ENCODE measurements at regions not wholly inside any gene's neighbourhood (a gene's known extent, or its start where the extent isn't known, plus 50 kb on each side); places are given as distances from the start of the nearest gene placed in this dataset.

GRCh38 chr6:137688230-137688971 lies 178.7 kb upstream of the TNFAIP3 start:
- DNase-seq (ENCODE audit: extremely low read depth in 1 of 2, low read depth in 1 of 2): no peak

DNA sequence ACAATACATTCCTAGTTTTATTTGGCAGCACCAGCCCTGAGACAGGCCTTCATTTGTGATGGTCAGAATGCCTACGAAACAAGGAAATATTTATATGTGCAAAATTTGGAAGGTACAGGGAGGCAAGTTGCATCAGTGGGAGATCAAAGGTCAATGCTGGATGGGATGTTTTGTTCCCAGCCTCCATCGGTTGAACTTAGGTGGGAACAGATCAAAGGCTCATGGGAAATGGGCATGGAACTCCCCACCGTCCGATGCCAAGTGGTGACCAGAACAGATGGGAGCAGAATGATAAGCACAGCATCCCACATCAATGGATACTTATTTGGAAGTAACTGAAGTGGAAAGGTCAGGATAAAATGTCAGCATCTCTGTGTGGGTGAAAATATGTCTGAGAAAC lies 177.7 kb upstream of the TNFAIP3 start:
- DNase-seq (ENCODE audit: extremely low read depth in 1 of 2, low read depth in 1 of 2): no peak

GRCh38 chr6:137690034-137690433 lies 177.0 kb upstream of the TNFAIP3 start:
- DNase-seq (ENCODE audit: extremely low read depth in 1 of 2, low read depth in 1 of 2): no peak

- DNase-seq (ENCODE audit: extremely low read depth in 1 of 2, low read depth in 1 of 2): no peak
Measured at GRCh38 chr6:137690721-137691120, 176.3 kb upstream of the TNFAIP3 start.

DNA sequence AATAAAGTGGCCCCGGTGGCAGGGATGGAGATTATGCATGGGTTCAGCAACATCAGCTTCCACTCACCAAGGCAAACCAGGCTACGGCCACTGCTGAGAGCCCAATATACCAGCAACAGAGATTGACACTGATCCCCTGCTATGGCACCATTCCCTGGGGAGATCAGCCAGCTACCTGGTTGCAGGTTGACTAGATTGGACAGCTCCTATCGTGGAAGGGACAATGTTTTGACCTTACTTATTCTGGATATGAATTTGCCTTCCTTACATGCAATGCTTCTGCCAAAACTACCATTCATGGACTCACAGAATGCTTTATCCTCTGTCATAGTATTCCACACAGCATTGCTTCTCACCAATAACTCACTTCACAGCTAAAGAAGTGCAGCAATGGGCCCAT lies 174.8 kb upstream of the TNFAIP3 start:
- no peak for DNase-seq (ENCODE audit: extremely low read depth in 1 of 2, low read depth in 1 of 2)

DNA sequence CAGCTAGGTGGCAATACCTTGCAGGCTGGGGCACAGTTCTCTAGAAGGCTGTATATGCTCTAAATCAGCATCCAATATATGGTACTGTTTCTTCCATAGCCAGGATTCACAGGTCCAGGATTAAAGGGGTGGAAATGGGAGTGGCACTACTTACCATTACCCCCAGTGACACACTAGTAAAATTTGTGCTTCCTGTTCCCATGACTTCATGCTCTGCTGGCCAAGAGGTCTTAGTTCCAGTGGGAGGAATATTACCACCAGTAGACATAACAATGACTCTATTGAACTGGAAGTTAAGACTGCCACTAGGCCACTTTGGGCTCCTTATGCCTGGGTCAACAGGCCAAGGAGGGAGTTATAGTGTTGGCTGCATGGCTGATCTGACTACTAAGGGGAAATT lies 174.3 kb upstream of the TNFAIP3 start:
- DNase-seq (ENCODE audit: extremely low read depth in 1 of 2, low read depth in 1 of 2): no peak

- DNase-seq (ENCODE audit: extremely low read depth in 1 of 2, low read depth in 1 of 2): no peak
Measured at GRCh38 chr6:137693711-137694110, 173.3 kb upstream of the TNFAIP3 start.

GRCh38 chr6:137696765-137697164 lies 170.3 kb upstream of the TNFAIP3 start:
- no peak for DNase-seq (ENCODE audit: extremely low read depth in 1 of 2, low read depth in 1 of 2)

DNA sequence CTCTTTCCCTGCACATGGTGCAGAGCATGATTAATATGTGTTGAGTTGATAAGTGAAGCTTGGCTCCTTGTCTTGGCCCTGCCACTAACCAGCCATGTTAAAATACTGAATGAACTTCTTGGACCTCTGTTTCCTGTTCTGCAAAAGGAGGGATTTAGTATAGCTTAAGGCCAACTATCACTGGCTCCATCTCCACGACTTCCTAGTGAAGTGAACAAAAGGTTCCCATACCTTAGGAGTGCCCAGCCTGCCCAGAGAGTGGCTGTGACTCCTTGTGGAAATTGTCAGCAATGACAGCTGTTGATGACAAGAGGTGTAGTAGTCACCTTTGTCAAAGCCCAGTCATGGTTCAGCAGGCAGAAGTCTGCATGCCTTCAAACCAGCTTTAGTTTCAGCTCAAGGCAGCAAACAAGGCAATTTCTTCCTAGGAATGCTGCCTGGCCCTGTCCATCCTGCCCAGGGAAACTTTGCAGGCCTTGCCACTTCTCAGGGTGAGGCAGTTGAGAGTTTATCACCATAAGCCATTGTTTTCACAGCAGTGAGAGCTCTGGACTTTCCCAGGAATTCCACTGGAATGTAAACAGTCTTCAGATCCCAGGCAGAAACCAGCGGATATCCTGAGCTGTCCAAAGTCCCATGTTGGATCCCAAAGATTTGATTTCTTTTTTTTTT lies 169.7 kb upstream of the TNFAIP3 start:
- DNase-seq (ENCODE audit: extremely low read depth in 1 of 2, low read depth in 1 of 2): no peak

DNA sequence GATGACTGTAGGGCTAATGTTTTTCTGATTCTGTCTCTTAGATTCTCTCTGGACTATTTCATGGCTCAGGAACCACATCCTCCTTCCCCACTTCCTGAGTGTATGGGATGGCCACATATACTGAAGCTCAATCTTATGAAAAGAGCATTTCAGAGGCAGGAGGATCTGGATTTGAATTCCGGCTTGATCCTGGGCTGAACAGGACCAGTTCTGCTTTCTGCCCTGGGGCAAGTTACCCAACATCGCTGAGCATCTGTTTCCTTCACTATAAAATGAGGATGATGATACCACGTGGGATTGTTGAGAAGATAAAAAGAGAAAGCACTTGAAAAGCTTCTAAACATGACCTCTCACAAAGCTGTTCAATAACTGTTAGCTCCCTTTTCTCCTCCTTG lies 168.4 kb upstream of the TNFAIP3 start:
- DNase-seq (ENCODE audit: extremely low read depth in 1 of 2, low read depth in 1 of 2): no peak

GRCh38 chr6:137699031-137699683 lies 167.9 kb upstream of the TNFAIP3 start:
- no peak for DNase-seq (ENCODE audit: extremely low read depth in 1 of 2, low read depth in 1 of 2)

DNA sequence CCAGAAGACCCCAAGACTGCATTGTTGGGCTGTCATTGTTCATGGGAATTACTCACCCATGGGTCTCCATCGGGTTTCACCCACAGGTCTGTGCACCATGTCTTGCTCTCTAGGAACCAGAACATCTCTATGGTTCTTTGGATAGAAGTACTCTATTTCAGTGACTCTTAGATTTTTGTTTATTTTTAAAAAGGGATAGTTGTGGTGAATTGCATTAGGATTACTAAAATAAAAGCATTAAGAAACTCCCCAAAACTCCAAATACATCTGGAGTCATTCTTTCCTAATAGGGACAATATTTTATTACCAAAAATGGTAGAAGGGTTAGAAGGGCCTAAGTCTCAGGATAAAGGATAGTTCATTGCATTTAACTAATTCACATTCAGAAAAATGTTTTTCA lies 166.9 kb upstream of the TNFAIP3 start:
- DNase-seq (ENCODE audit: extremely low read depth in 1 of 2, low read depth in 1 of 2): no peak

DNA sequence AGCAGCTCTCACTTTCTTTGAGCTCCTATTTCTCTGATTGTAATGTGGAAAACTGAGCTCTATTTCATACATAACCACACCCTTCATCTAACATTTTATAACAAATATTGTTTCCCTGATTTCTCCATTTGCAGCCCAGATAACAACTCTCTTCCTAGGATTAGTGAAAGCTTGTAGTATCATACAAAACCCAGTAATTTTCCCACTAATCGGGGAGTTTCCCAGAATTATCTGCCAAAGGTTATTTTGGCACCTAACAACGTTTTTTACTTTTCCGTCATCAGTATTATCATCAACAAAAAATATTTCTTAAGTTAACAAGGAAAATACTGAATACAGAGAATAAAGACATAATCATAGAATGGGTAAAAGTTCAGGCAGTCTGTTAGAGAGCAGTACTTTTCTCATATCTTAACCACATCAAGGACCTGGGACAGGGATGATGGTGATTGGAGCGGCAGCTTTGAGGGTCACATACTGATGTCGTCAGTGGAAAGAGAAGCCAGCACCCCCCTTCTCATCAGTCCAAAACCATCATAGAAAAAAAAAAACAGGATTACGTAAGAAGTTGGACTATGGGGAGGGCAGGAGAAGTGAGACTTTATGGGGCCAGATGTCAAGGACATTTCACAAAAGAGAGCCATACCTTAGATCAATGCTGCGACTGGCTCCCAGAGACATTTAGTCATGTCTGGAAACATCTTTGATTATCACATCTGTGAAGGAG lies 166.1 kb upstream of the TNFAIP3 start:
- no peak for DNase-seq (ENCODE audit: extremely low read depth in 1 of 2, low read depth in 1 of 2)

DNA sequence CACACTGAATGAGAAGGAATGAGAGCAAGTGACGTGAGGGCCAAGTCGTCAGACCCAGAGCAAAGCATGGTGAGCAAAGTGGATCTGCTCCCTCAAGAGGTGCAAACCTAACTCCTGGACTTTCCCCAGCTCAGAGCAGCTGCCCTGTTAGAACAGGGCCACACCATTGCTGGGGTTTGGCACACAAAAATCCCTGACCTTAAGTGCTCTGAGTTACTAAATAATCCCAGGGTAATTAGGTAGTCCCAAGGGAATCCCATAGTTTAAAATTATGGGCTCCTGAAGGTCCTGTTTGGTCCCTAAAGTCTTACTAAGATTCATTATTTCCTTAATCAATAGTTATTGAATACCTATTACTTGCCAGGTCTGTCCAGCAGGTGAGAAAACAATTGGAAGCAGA lies 165.1 kb upstream of the TNFAIP3 start:
- no peak for DNase-seq (ENCODE audit: extremely low read depth in 1 of 2, low read depth in 1 of 2)

DNA sequence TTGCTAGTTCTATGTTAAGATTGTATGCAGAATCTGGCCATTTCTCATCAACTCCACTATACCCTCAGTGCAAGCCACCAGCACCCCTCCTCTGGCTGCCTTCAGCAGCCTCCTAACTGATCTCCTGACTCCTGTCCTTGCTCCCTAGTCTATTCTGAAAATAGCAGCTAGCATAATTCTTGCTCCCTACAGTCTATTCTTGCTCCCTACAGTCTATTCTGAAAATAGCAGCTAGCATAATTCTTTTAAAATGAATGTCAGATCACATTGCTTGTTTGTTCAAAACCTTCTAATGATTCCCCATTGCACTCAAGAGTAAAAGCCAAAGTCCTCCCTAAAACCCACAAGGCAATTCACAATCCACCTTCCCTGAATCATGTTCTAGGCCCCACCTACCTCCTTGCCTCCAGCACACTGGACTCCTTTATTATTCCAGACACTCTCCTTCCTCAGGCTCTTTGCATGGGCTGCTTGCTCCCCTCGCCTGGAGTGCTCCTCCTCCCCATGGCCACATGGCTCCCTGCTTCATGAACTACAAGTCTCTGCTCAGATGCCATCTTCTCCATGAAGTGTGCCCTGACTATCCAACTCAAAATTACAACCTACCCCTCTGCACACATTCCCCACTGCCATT lies 164.2 kb upstream of the TNFAIP3 start:
- DNase-seq (ENCODE audit: extremely low read depth in 1 of 2, low read depth in 1 of 2): no peak

DNA sequence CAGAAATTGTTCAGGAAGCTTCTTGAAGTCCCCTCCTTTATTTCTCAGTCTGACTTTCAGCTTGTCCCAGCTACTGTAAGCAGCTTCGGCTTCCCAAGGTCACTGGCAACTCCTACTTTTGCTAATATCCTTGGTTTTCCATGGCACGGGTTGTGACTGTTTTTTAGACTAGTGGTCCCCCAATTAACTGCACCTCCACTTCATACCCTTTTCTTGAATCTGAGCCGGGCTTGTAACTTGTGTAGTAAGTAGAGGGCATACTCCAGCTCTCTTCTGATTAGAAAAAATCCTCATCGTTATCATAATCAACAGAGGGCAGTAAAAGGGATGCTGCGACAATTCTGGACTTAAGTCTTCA lies 162.3 kb upstream of the TNFAIP3 start:
- DNase-seq (ENCODE audit: extremely low read depth in 1 of 2, low read depth in 1 of 2): no peak

GRCh38 chr6:137705160-137706082 lies 161.6 kb upstream of the TNFAIP3 start:
- DNase-seq (ENCODE audit: extremely low read depth in 1 of 2, low read depth in 1 of 2): peak in 1 of 2 donors; percentile 61

DNA sequence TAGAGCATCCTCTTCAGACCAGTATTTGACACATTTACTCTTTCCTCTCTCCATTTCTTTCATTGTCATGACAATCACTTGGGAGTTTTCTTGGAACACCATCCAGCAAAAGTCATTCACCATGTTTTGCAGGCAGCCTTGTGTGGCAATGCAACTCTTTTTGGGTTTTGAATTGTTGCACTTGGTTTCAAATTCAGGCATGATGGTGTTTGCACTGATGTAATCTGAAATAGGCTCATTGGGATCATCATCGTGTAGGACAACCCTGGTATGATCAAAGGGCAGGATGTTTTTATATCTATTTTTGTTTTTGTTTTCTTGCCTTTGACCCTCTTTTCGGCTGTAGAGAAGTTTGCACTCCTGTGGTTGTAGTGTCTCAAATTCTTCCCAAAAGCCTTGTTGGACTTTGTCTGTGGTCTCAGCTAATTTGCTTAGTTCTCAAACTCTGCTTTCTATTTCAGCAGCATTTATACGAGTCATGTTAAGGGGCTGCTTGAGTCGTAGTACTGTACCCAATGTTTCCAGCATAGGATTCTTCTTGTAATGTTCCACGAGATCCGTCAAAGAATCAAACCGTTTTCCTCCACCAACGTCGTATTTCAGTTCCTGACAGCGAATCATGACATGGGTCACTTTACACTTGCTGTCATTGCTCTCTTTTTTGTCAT lies 160.8 kb upstream of the TNFAIP3 start:
- no peak for DNase-seq (ENCODE audit: extremely low read depth in 1 of 2, low read depth in 1 of 2)

GRCh38 chr6:137707038-137707589 lies 159.9 kb upstream of the TNFAIP3 start:
- DNase-seq (ENCODE audit: extremely low read depth in 1 of 2, low read depth in 1 of 2): no peak

All from activated CD8-positive, alpha-beta memory T cell treated with anti-CD3 and anti-CD28 coated beads for 1 hour (primary cell).